ENCODE measurements at regions not wholly inside any gene's neighbourhood (a gene's known extent, or its start where the extent isn't known, plus 50 kb on each side); places are given as distances from the start of the nearest gene placed in this dataset.

GRCh38 chr2:128748336-128748735 lies 429.7 kb upstream of the HS6ST1 start:
- no peak for TF ChIP-seq CTCF (conservative IDR thresholded peaks at IDR 0.05 in 1 of 2, IDR thresholded peaks at IDR 0.05 in 1 of 2; ENCODE audit: low read depth in 1 of 2, low read length in 2 of 2)
- TF ChIP-seq EZH2 (IDR thresholded peaks at IDR 0.05; ENCODE audit: low read length, missing control alignments) = no peak

GRCh38 chr2:128748835-128749605 lies 430.4 kb upstream of the HS6ST1 start:
- Histone ChIP-seq H3K9ac (ENCODE audit: insufficient read depth, low read length) (no peak overlapping the region), H3K36me3 (ENCODE audit: control insufficient read depth, insufficient read depth, low read length) (no peaks in the 10 kb centered on the region), H3K27me3 (ENCODE audit: control insufficient read depth, insufficient read depth, low read length) (no peaks in the 10 kb centered on the region), H2AFZ (ENCODE audit: low read length) (no peak overlapping the region), H3K4me3 (replicated peaks in 1 of 4; ENCODE audit: control extremely low read depth in 1 of 4, insufficient read depth in 1 of 4, low read depth in 3 of 4, low read length in 4 of 4) (no peak overlapping the region), H3K9me3 (ENCODE audit: control insufficient read depth, insufficient read depth, low read depth, low read length) (no peaks in the 10 kb centered on the region), H4K20me1 (ENCODE audit: control insufficient read depth, extremely low read depth, insufficient read depth, low read length) (no peaks in the 10 kb centered on the region), H3K4me2 (ENCODE audit: extremely low read depth, insufficient read depth, low read length) (no peak overlapping the region), H3K4me1 (ENCODE audit: control insufficient read depth, extremely low read depth, insufficient read depth, low read length) (no peaks in the 10 kb centered on the region), H3K27ac (ENCODE audit: insufficient read depth, low read length) (no peak overlapping the region), H3K79me2 (ENCODE audit: control insufficient read depth, insufficient read depth, low read length) (no peaks in the 10 kb centered on the region)
- no peak for TF ChIP-seq CTCF (conservative IDR thresholded peaks at IDR 0.05 in 1 of 2, IDR thresholded peaks at IDR 0.05 in 1 of 2; ENCODE audit: low read depth in 1 of 2, low read length in 2 of 2)
- no peak for TF ChIP-seq EZH2 (IDR thresholded peaks at IDR 0.05; ENCODE audit: low read length, missing control alignments)
- DNase-seq (ENCODE audit: low read depth in 2 of 2) = no peak

More at GRCh38 chr2:128748336-128748735, 429.7 kb upstream of the HS6ST1 start:
- Histone ChIP-seq H3K79me2 (ENCODE audit: control insufficient read depth, insufficient read depth, low read length) (no peaks in the 10 kb centered on the region), H4K20me1 (ENCODE audit: control insufficient read depth, extremely low read depth, insufficient read depth, low read length) (no peaks in the 10 kb centered on the region), H3K4me1 (ENCODE audit: control insufficient read depth, extremely low read depth, insufficient read depth, low read length) (no peaks in the 10 kb centered on the region), H3K9ac (ENCODE audit: insufficient read depth, low read length) (no peak overlapping the region), H2AFZ (ENCODE audit: low read length) (no peak overlapping the region), H3K4me2 (ENCODE audit: extremely low read depth, insufficient read depth, low read length) (no peak overlapping the region), H3K4me3 (replicated peaks in 1 of 4; ENCODE audit: control extremely low read depth in 1 of 4, insufficient read depth in 1 of 4, low read depth in 3 of 4, low read length in 4 of 4) (no peak overlapping the region), H3K36me3 (ENCODE audit: control insufficient read depth, insufficient read depth, low read length) (no peaks in the 10 kb centered on the region), H3K27ac (ENCODE audit: insufficient read depth, low read length) (no peak overlapping the region), H3K9me3 (ENCODE audit: control insufficient read depth, insufficient read depth, low read depth, low read length) (no peaks in the 10 kb centered on the region), H3K27me3 (ENCODE audit: control insufficient read depth, insufficient read depth, low read length) (no peaks in the 10 kb centered on the region)
- DNase-seq (ENCODE audit: low read depth in 2 of 2) = no peak

GRCh38 chr2:128750328-128751165 lies 431.9 kb upstream of the HS6ST1 start:
- no peaks in the 10 kb centered on the region for H3K27me3 ChIP-seq (ENCODE audit: control insufficient read depth, insufficient read depth, low read length)
- no peaks in the 10 kb centered on the region for H3K79me2 ChIP-seq (ENCODE audit: control insufficient read depth, insufficient read depth, low read length)
- H3K4me1 ChIP-seq (ENCODE audit: control insufficient read depth, extremely low read depth, insufficient read depth, low read length) = no peaks in the 10 kb centered on the region
- DNase-seq (ENCODE audit: low read depth in 2 of 2) = no peak
- H3K9me3 ChIP-seq (ENCODE audit: control insufficient read depth, insufficient read depth, low read depth, low read length) = no peaks in the 10 kb centered on the region
- H4K20me1 ChIP-seq (ENCODE audit: control insufficient read depth, extremely low read depth, insufficient read depth, low read length) = no peaks in the 10 kb centered on the region
- no peak overlapping the region for H3K4me3 ChIP-seq (replicated peaks in 1 of 4; ENCODE audit: control extremely low read depth in 1 of 4, insufficient read depth in 1 of 4, low read depth in 3 of 4, low read length in 4 of 4)
- H2AFZ ChIP-seq (ENCODE audit: low read length) = no peak overlapping the region
- no peaks in the 10 kb centered on the region for H3K36me3 ChIP-seq (ENCODE audit: control insufficient read depth, insufficient read depth, low read length)
- TF ChIP-seq EZH2 (IDR thresholded peaks at IDR 0.05; ENCODE audit: low read length, missing control alignments) = no peak
- TF ChIP-seq CTCF (conservative IDR thresholded peaks at IDR 0.05 in 1 of 2, IDR thresholded peaks at IDR 0.05 in 1 of 2; ENCODE audit: low read depth in 1 of 2, low read length in 2 of 2) = no peak
- H3K4me2 ChIP-seq (ENCODE audit: extremely low read depth, insufficient read depth, low read length) = no peak overlapping the region
- no peak overlapping the region for H3K9ac ChIP-seq (ENCODE audit: insufficient read depth, low read length)
- H3K27ac ChIP-seq (ENCODE audit: insufficient read depth, low read length) = no peak overlapping the region
